ENCODE measurements at regions not wholly inside any gene's neighbourhood (a gene's known extent, or its start where the extent isn't known, plus 50 kb on each side); places are given as distances from the start of the nearest gene placed in this dataset.
"Not testable (repeated sequence)": the region's sequence is repeated elsewhere in the genome, so short reads cannot be mapped to it uniquely, and the experiment has no call there.

DNA sequence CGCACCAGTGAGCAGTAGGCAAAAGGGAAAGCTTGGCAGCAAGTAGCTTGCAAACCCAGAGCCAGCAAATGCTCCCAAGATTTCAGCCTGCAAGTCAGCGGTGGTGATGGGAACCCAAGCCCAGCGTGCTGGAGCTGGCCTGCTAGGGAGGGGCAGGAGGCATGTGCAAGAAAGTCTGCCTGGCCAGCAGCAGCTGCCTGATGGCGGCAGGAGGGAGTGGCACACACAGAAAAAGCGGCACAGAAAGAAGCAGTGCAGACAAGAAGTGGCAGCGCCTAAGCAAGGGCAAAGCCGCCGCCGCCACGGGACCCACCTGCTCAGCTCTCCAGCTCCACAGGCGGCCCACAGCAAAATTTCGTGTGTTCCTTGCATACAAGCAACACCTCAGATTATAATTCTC, 1206.5 kb upstream of the PABPC4L start:
- no peak overlapping the region for H3K9ac ChIP-seq (ENCODE audit: low read depth, low read length)
- H3K9me3 ChIP-seq (ENCODE audit: control insufficient read depth, insufficient read depth, low read length), result no peaks in the 10 kb centered on the region
- H3K36me3 ChIP-seq (ENCODE audit: insufficient read depth, low read length), result no peaks in the 10 kb centered on the region
- peaks cover 8% of the 10 kb centered on the region; the same call in 1 of the 2 replicates for H3K4me1 ChIP-seq (ENCODE audit: insufficient read depth, low read length)

DNA sequence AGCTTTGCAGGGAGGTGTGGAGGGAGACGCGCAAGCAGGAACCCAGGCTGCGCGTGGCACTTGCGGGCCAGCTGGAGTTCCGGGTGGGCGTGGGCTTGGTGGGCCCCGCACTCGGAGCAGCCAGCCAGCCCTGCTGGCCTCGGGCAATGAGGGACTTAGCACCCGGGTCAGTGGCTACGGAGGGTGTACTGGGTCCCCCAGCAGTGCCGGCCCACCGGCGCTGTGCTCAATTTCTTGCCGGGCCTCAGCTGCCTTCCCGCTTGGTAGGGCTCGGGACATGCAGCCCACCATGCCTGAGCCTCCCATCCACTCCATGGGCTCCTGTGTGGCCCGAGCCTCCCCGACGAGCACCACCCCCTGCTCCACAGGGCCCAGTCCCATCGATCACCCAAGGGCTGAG, 1205.0 kb upstream of the PABPC4L start:
- not testable (repeated sequence) for H3K9me3 ChIP-seq (ENCODE audit: control insufficient read depth, insufficient read depth, low read length); H3K36me3 ChIP-seq (ENCODE audit: insufficient read depth, low read length); H3K9ac ChIP-seq (ENCODE audit: low read depth, low read length); H3K4me1 ChIP-seq (ENCODE audit: insufficient read depth, low read length)

- Histone ChIP-seq H3K4me1 (ENCODE audit: insufficient read depth, low read length) (peaks cover 10% of the 10 kb centered on the region; the same call in 1 of the 2 replicates), H3K9me3 (ENCODE audit: control insufficient read depth, insufficient read depth, low read length) (no peaks in the 10 kb centered on the region), H3K9ac (ENCODE audit: low read depth, low read length) (no peak overlapping the region), H3K36me3 (ENCODE audit: insufficient read depth, low read length) (no peaks in the 10 kb centered on the region)
Observed at GRCh38 chr4:135385830-135386581, 1184.4 kb upstream of the PABPC4L start.

- H3K9ac ChIP-seq (ENCODE audit: low read depth, low read length), result no peak overlapping the region
- H3K36me3 ChIP-seq (ENCODE audit: insufficient read depth, low read length), result no peaks in the 10 kb centered on the region
- H3K4me1 ChIP-seq (ENCODE audit: insufficient read depth, low read length), result peaks cover 10% of the 10 kb centered on the region; the same call in 1 of the 2 replicates
- peaks cover 2% of the 10 kb centered on the region; the same call in 1 of the 2 replicates for H3K9me3 ChIP-seq (ENCODE audit: control insufficient read depth, insufficient read depth, low read length)
Observed at GRCh38 chr4:135383356-135384288, 1182.0 kb upstream of the PABPC4L start.

DNA sequence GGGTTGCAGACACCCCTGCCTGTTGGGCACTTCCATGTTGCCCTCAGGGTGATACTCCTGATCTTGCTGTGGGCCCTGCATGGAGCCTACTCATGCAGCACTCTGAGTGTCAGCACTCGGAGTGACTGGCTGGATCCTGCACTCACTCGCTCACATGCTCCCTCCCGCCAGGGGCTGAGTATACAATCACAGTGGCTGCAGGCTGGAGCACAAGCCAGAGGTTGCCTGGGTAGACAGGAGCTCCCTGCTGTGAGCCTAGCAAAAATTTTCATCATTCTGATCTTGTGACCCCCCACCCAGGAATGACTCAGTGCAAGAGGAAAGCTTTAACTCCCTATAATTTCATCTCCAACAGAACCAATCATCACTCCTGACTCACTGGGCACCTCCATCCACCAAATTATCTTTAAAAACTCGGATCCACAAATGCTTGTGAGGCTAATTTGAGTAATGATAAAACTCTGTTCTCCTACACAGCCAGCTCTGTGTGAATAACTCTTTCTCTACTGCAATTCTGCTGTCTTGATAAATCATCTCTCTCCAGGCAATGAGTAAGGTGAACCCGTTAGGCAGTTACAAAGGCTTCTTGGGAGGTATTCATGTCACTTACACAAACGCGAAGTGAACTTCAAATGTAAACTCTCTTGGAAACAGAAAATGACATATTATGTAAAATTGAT, 1180.8 kb upstream of the PABPC4L start:
- no peak overlapping the region for H3K9ac ChIP-seq (ENCODE audit: low read depth, low read length)
- H3K9me3 ChIP-seq (ENCODE audit: control insufficient read depth, insufficient read depth, low read length), result peaks cover 5% of the 10 kb centered on the region; the same call in 1 of the 2 replicates
- peaks cover 10% of the 10 kb centered on the region; the same call in 1 of the 2 replicates for H3K4me1 ChIP-seq (ENCODE audit: insufficient read depth, low read length)
- no peaks in the 10 kb centered on the region for H3K36me3 ChIP-seq (ENCODE audit: insufficient read depth, low read length)

DNA sequence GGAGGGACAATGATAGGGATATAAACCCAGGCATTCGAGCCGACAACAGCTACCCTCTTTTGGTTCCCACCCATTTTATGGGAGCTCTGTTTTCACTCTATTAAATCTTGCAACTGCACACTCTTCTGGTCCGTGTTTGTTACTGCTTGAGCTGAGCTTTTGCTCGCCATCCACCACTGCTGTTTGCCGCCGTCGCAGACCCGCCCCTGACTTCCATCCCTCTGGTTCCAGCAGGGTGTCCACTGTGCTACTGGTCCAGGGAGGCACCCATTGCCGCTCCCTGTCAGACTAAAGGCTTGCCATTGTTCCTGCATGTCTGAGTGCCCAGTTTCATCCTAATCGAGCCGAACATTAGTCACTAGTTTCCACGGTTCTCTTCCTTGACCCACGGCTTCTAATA, 1170.5 kb upstream of the PABPC4L start:
- H3K4me1 ChIP-seq (ENCODE audit: insufficient read depth, low read length), result no peaks in the 10 kb centered on the region
- H3K36me3 ChIP-seq (ENCODE audit: insufficient read depth, low read length), result no peaks in the 10 kb centered on the region
- H3K9ac ChIP-seq (ENCODE audit: low read depth, low read length), result no peak overlapping the region
- no peaks in the 10 kb centered on the region for H3K9me3 ChIP-seq (ENCODE audit: control insufficient read depth, insufficient read depth, low read length)

GRCh38 chr4:135371137-135371536, 1169.5 kb upstream of the PABPC4L start:
- H3K36me3 ChIP-seq (ENCODE audit: insufficient read depth, low read length), result no peaks in the 10 kb centered on the region
- H3K4me1 ChIP-seq (ENCODE audit: insufficient read depth, low read length), result no peaks in the 10 kb centered on the region
- no peaks in the 10 kb centered on the region for H3K9me3 ChIP-seq (ENCODE audit: control insufficient read depth, insufficient read depth, low read length)
- no peak overlapping the region for H3K9ac ChIP-seq (ENCODE audit: low read depth, low read length)

DNA sequence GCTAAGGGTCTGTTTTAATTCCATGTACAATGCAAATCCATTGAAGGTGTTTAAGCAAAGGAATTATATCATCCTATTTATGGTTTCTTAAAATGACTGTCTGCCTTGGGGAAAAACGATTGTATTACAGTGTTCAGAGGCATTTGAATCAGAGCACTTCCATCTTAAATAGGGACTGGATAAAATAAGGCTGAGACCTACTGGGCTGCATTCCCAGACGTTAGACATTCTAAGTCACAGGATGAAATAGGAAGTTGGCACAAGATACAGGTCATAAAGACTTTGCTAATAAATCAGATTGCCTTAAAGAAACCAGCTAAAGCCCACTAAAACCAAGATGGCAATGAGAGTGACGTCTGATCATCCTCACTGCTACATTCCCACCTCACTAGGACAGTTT, 1167.2 kb upstream of the PABPC4L start:
- Histone ChIP-seq H3K36me3 (ENCODE audit: insufficient read depth, low read length) (no peaks in the 10 kb centered on the region), H3K9ac (ENCODE audit: low read depth, low read length) (no peak overlapping the region), H3K9me3 (ENCODE audit: control insufficient read depth, insufficient read depth, low read length) (no peaks in the 10 kb centered on the region), H3K4me1 (ENCODE audit: insufficient read depth, low read length) (no peaks in the 10 kb centered on the region)

DNA sequence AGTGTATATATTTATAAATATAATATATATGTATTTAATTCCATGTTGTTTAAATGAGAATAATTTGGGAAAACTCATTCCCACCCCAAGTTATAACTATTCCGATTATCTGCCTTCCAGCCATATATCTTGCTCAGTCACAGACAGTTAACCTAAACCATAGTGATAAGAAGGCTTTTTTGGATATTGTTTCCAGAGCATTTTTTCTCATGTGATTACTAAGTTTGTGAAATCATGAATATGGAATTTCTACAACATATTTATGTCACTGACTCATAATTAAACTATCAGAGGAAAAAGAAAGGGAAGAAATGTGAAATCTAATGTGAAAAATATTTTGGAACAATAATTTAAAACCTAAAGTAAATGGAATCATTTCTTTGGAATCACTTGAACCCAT, 1163.5 kb upstream of the PABPC4L start:
- H3K9me3 ChIP-seq (ENCODE audit: control insufficient read depth, insufficient read depth, low read length), result no peaks in the 10 kb centered on the region
- H3K4me1 ChIP-seq (ENCODE audit: insufficient read depth, low read length), result no peaks in the 10 kb centered on the region

GRCh38 chr4:135359128-135359527, 1157.5 kb upstream of the PABPC4L start:
- no peaks in the 10 kb centered on the region for H3K9me3 ChIP-seq (ENCODE audit: control insufficient read depth, insufficient read depth, low read length)
- no peaks in the 10 kb centered on the region for H3K36me3 ChIP-seq (ENCODE audit: insufficient read depth, low read length)
- no peaks in the 10 kb centered on the region for H3K4me1 ChIP-seq (ENCODE audit: insufficient read depth, low read length)
- no peak overlapping the region for H3K9ac ChIP-seq (ENCODE audit: low read depth, low read length)

More for the DNA sequence above, 1163.5 kb upstream of the PABPC4L start:
- Histone ChIP-seq H3K9ac (ENCODE audit: low read depth, low read length) (no peak overlapping the region), H3K36me3 (ENCODE audit: insufficient read depth, low read length) (no peaks in the 10 kb centered on the region)

DNA sequence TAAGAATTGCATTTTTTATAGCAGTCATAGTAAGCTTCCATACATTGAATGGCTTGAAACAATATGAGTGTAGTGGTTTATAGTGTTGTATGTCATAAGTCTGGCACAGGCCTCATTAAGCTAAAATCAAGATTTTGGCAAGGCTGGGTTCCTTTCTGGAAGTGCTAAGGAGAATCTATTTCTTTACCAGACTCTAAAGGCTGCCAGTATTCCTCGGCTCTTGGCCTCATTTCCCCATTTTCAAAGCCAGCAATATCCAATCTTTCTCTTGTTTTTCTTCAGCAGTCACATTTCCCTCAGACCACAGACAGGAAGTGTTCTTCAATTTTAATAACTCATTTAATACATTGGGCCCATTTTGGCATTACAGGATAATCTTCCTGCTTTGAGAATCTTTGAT, 1155.5 kb upstream of the PABPC4L start:
- no peaks in the 10 kb centered on the region for H3K9me3 ChIP-seq (ENCODE audit: control insufficient read depth, insufficient read depth, low read length)
- no peak overlapping the region for H3K9ac ChIP-seq (ENCODE audit: low read depth, low read length)
- no peaks in the 10 kb centered on the region for H3K4me1 ChIP-seq (ENCODE audit: insufficient read depth, low read length)
- H3K36me3 ChIP-seq (ENCODE audit: insufficient read depth, low read length), result no peaks in the 10 kb centered on the region

- Histone ChIP-seq H3K9ac (ENCODE audit: low read depth, low read length) (no peak overlapping the region), H3K4me1 (ENCODE audit: insufficient read depth, low read length) (no peaks in the 10 kb centered on the region), H3K36me3 (ENCODE audit: insufficient read depth, low read length) (no peaks in the 10 kb centered on the region), H3K9me3 (ENCODE audit: control insufficient read depth, insufficient read depth, low read length) (no peaks in the 10 kb centered on the region)
Observed at GRCh38 chr4:135354876-135355275, 1153.3 kb upstream of the PABPC4L start.

DNA sequence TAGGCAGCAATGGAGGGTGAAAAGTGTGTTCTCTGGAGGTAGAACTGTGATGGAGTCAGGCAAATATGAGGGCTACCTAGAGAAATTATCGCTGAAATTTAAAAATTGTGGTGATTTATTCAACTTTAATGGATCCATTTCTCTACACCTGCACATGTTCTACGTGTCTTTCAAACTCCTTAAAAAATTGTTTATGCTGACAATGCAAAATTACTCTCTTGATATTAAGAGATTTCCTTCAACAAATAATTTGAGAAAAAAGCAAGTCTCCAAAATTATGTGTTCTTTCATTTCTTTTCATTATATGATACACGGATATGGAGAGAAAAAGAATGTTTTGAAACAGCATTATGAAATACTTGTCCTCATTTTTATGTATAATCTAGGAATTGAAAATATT, 1151.4 kb upstream of the PABPC4L start:
- no peaks in the 10 kb centered on the region for H3K9me3 ChIP-seq (ENCODE audit: control insufficient read depth, insufficient read depth, low read length)
- no peak overlapping the region for H3K9ac ChIP-seq (ENCODE audit: low read depth, low read length)
- no peaks in the 10 kb centered on the region for H3K36me3 ChIP-seq (ENCODE audit: insufficient read depth, low read length)
- H3K4me1 ChIP-seq (ENCODE audit: insufficient read depth, low read length), result no peaks in the 10 kb centered on the region

DNA sequence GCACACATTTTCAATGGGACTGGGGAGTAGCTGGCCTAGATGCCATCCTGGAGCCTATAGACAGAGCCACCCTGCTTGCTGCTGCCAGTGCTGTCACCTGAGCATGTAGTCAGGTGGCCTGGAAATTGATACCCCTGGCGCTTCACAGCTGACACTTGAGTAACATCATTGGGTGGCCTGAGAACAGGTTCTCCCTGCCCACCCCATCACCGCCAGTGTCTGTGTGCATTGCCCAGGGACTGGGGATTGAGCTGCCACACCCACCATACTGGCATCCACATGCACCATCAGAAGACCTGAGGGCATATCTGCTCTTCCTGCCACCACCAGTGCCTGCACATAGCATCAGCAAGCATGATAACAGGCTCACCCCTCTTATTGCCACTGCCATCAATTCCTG, 1142.9 kb upstream of the PABPC4L start:
- no peaks in the 10 kb centered on the region for H3K36me3 ChIP-seq (ENCODE audit: insufficient read depth, low read length)
- no peaks in the 10 kb centered on the region; the same call in 1 of the 2 replicates for H3K4me1 ChIP-seq (ENCODE audit: insufficient read depth, low read length)
- no peak overlapping the region for H3K9ac ChIP-seq (ENCODE audit: low read depth, low read length)
- no peaks in the 10 kb centered on the region for H3K9me3 ChIP-seq (ENCODE audit: control insufficient read depth, insufficient read depth, low read length)
